ENCODE measurements at regions not wholly inside any gene's neighbourhood (a gene's known extent, or its start where the extent isn't known, plus 50 kb on each side); places are given as distances from the start of the nearest gene placed in this dataset.

- TF ChIP-seq, protein P1, sequence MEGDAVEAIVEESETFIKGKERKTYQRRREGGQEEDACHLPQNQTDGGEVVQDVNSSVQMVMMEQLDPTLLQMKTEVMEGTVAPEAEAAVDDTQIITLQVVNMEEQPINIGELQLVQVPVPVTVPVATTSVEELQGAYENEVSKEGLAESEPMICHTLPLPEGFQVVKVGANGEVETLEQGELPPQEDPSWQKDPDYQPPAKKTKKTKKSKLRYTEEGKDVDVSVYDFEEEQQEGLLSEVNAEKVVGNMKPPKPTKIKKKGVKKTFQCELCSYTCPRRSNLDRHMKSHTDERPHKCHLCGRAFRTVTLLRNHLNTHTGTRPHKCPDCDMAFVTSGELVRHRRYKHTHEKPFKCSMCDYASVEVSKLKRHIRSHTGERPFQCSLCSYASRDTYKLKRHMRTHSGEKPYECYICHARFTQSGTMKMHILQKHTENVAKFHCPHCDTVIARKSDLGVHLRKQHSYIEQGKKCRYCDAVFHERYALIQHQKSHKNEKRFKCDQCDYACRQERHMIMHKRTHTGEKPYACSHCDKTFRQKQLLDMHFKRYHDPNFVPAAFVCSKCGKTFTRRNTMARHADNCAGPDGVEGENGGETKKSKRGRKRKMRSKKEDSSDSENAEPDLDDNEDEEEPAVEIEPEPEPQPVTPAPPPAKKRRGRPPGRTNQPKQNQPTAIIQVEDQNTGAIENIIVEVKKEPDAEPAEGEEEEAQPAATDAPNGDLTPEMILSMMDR (IDR thresholded peaks at IDR 0.05; ENCODE audit: extremely low read depth in 1 of 2, insufficient read depth in 1 of 2, low read depth in 1 of 2, low read length in 2 of 2): no peak
- no peak for TF ChIP-seq POLR2A (IDR thresholded peaks at IDR 0.05; ENCODE audit: low read depth, low read length)
- TF ChIP-seq POLR2AphosphoS5 (IDR thresholded peaks at IDR 0.05; ENCODE audit: insufficient read depth, low read depth, low read length): no peak
- no peak for TF ChIP-seq MAX (IDR thresholded peaks at IDR 0.05; ENCODE audit: insufficient read depth, insufficient read length)
- no peak for TF ChIP-seq EZH2 (IDR thresholded peaks at IDR 0.05; ENCODE audit: borderline replicate concordance, low read depth, low read length, severe bottlenecking)
- TF ChIP-seq FOS (IDR thresholded peaks at IDR 0.05; ENCODE audit: borderline replicate concordance, insufficient read depth, low read length): no peak
- TF ChIP-seq GATA2 (IDR thresholded peaks at IDR 0.05; ENCODE audit: insufficient read depth, insufficient read length, low read depth, low read length): no peak
- no peak for TF ChIP-seq JUN (IDR thresholded peaks at IDR 0.05; ENCODE audit: borderline replicate concordance, insufficient read depth, insufficient read length, low read depth)
Measured at GRCh38 chr7:25978466-25978865, 173.5 kb upstream of the NFE2L3 start.
